Activated naive CD4-positive, alpha-beta T cell treated with anti-CD3 and anti-CD28 coated beads, Interleukin-2, amount 50 U/mL, for 24 hours (primary cell): ENCODE measurements at regions not wholly inside any gene's neighbourhood (a gene's known extent, or its start where the extent isn't known, plus 50 kb on each side); places are given as distances from the start of the nearest gene placed in this dataset.

Experiments used
- H3K27ac Mint-ChIP-seq: one replicate; pipeline ENCODE4 v1.8.0; 2021; ENCODE audit warnings: mild to moderate bottlenecking, mixed read lengths
- H3K27me3 Mint-ChIP-seq: one replicate; pipeline ENCODE4 v1.8.0; 2021; ENCODE audit warnings: mixed read lengths
- H3K36me3 Mint-ChIP-seq: one replicate; pipeline ENCODE4 v1.8.0; 2021; ENCODE audit warnings: mixed read lengths
- H3K4me1 Mint-ChIP-seq: one replicate; pipeline ENCODE4 v1.8.0; 2021; ENCODE audit warnings: mixed read lengths
- H3K4me3 Mint-ChIP-seq: one replicate; pipeline ENCODE4 v1.8.0; 2021; ENCODE audit warnings: mild to moderate bottlenecking, mixed read lengths
- H3K9me3 Mint-ChIP-seq: one replicate; pipeline ENCODE4 v1.8.0; 2021; ENCODE audit warnings: mixed read lengths

DNA sequence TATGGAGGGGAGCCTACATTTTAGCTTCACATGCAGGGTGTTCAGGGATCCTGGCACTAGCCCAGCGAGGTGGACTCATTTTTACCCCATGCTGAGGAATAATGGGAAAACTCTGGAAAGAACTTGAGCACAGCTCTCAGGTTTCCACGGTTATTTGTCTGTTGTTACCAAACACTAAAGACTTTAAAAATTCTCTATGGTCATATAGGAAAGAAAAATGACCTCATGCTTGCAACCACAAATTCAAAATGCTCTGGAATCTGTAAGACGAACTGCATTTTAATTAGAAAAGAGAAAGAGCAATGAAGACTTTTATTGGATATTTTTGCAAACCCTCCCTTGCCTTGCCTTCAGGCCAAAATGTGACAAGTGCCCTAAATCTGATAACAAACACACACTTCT lies 606.9 kb downstream of the EBF1 start:
- Mint-ChIP-seq H3K27me3 (peaks cover 2% of the 10 kb centered on the region), H3K9me3 (no peaks in the 10 kb centered on the region), H3K4me3 (no peak overlapping the region), H3K4me1 (no peaks in the 10 kb centered on the region), H3K27ac (no peak overlapping the region), H3K36me3 (no peaks in the 10 kb centered on the region)

DNA sequence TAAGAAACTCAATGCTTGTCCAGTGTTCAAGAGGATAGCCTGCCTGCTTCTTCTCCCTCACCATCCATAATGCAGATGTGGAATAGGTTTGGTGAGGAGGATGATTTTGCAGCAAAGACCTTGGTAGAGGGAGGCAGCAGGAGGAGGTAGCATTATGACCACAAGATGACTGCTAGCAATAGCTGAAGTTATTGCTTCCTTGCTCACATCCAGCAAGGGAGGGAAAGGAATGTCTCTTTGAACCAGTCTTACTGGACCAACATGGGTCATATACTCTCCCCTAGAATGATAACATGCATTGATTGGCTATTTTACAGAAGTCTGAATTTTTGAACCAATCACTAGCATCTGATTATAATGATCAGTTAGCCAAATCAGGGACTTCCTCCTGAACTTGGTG lies 607.6 kb downstream of the EBF1 start:
- no peaks in the 10 kb centered on the region for H3K4me1 Mint-ChIP-seq
- H3K4me3 Mint-ChIP-seq = no peak overlapping the region
- no peak overlapping the region for H3K27ac Mint-ChIP-seq
- no peaks in the 10 kb centered on the region for H3K9me3 Mint-ChIP-seq
- H3K27me3 Mint-ChIP-seq = peaks cover 2% of the 10 kb centered on the region
- no peaks in the 10 kb centered on the region for H3K36me3 Mint-ChIP-seq

DNA sequence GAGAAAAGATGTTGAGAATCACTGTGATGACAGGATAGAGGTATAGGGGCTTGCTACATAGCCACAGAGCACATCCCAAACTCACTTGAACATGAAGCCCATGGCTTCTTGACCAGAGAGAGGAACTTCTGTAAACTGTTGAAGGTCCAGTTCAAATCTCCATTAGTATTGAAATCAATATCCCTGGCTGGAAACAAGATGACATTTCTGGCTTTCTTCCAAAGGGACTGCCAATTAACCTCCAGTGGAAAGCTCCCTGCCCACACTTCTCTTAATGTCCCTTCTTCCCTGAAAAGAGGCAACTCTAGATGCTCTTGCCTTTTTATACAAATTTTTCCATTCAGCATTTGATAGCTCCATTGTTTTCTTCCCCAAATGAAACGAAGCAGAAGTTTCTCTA lies 612.1 kb downstream of the EBF1 start:
- no peaks in the 10 kb centered on the region for H3K4me1 Mint-ChIP-seq
- no peaks in the 10 kb centered on the region for H3K9me3 Mint-ChIP-seq
- H3K36me3 Mint-ChIP-seq = no peaks in the 10 kb centered on the region
- H3K4me3 Mint-ChIP-seq = no peak overlapping the region
- no peak overlapping the region for H3K27ac Mint-ChIP-seq
- peaks cover 6% of the 10 kb centered on the region for H3K27me3 Mint-ChIP-seq

DNA sequence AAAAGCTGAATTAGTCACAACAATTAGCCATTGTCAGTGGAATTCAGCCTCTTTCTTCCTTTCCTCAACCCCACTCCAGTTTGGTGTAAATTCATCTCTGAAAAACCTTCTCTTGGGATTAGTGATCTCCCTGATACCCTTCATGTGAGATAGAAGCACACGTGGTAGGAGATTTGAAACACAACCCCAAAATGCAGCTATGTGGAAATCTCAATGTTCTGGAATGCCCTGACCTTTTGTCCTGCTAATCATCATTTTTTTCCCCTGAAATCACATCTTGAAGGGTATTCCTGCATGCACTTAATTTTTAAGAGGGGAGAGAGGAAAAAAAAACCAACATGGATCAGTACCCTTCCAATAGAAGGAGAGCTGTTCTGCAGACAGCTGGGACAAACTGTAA lies 612.6 kb downstream of the EBF1 start:
- Mint-ChIP-seq H3K36me3 (no peaks in the 10 kb centered on the region), H3K27me3 (peaks cover 6% of the 10 kb centered on the region), H3K4me1 (no peaks in the 10 kb centered on the region), H3K9me3 (no peaks in the 10 kb centered on the region), H3K4me3 (no peak overlapping the region), H3K27ac (no peak overlapping the region)

DNA sequence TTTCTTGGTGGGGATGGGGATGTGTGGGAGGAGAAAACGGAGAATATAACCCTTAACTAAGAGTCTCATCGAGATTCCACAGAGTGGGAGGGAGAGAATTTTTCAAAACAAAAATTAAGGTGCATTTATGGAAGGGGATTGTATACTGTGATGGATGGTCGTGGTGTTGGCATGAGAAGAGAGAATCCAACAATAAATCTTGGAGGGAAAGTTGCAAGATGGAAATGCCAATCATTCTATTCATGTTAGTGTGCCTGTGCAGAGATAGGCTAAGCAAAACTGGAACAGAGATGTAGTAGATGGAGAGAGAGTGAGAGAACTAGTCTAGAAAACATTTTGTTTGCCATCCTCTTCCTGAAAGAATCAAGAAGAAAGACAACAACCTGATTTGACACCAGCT lies 613.1 kb downstream of the EBF1 start:
- Mint-ChIP-seq H3K27me3 (peaks cover 6% of the 10 kb centered on the region), H3K27ac (no peak overlapping the region), H3K4me3 (no peak overlapping the region)

DNA sequence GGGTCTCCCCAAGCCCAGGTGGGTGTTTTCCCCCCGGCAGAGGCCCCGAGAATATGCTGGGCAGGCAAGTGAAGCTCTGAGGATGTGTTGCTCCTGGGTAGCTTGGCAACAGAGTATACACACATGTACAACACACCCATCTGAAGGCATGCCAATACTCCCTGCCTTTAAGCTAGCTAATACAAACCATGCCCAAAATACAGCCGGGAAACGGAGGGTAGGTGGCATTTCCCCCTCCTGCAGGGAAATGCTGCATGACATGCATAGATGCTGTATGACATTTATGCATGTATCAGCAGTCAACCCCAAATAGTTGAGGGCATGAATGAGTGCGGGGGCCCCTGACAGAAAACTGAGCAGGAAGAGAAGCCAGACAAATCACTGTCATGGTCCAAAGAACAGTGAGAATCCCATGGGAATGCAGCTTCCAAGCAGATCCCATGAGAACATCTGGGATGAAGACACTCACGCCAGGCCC lies 614.1 kb downstream of the EBF1 start:
- Mint-ChIP-seq H3K27me3 (peaks cover 6% of the 10 kb centered on the region), H3K9me3 (no peaks in the 10 kb centered on the region), H3K27ac (no peak overlapping the region)

More for the DNA sequence above, 613.1 kb downstream of the EBF1 start:
- no peaks in the 10 kb centered on the region for H3K4me1 Mint-ChIP-seq
- H3K9me3 Mint-ChIP-seq = no peaks in the 10 kb centered on the region
- H3K36me3 Mint-ChIP-seq = no peaks in the 10 kb centered on the region

DNA sequence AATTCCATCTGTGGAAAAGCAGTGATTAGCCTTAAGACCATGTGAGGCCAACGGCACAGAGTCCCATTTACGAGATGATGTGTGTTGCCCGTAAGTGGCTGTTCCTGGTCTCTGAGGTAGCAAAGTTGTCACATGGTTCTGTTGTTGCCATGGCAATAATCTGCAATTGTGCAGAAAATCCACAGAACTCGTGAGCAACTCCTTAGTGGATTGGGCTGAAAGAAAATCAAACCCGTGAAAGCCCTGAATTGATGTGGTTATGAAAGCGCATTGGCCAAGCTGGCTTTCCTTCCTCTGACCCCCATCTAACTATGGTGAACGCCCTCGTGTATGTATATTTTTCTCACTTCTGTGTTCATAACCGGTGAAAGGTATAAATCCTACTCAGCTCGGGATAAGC lies 614.7 kb downstream of the EBF1 start:
- Mint-ChIP-seq H3K36me3 (no peaks in the 10 kb centered on the region), H3K27ac (no peak overlapping the region), H3K27me3 (peaks cover 6% of the 10 kb centered on the region), H3K9me3 (no peaks in the 10 kb centered on the region), H3K4me3 (no peak overlapping the region), H3K4me1 (no peaks in the 10 kb centered on the region)

More for the DNA sequence above, 614.1 kb downstream of the EBF1 start:
- Mint-ChIP-seq H3K36me3 (no peaks in the 10 kb centered on the region), H3K4me3 (no peak overlapping the region), H3K4me1 (no peaks in the 10 kb centered on the region)

DNA sequence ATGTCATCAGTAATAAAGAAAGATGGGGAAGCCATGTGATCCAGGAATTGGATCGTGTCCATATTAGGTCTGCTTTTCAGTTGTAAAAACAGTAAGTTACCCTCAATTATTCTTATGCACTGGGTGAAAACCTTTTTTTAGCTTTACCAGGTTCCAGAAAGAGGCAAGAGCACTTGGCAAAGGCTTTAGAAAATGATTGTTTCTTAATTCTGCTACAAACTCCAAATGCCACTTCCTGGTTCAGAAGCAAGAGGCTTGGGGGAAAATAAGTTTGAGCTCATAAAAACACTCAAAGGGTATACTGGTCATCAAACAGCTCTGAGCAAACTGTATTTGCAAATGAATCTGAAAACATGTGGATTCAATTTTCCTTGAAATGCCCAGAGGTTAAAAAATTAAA lies 615.6 kb downstream of the EBF1 start:
- no peaks in the 10 kb centered on the region for H3K9me3 Mint-ChIP-seq
- H3K27ac Mint-ChIP-seq = no peak overlapping the region
- no peaks in the 10 kb centered on the region for H3K4me1 Mint-ChIP-seq
- H3K27me3 Mint-ChIP-seq = peaks cover 6% of the 10 kb centered on the region
- no peaks in the 10 kb centered on the region for H3K36me3 Mint-ChIP-seq
- no peak overlapping the region for H3K4me3 Mint-ChIP-seq

DNA sequence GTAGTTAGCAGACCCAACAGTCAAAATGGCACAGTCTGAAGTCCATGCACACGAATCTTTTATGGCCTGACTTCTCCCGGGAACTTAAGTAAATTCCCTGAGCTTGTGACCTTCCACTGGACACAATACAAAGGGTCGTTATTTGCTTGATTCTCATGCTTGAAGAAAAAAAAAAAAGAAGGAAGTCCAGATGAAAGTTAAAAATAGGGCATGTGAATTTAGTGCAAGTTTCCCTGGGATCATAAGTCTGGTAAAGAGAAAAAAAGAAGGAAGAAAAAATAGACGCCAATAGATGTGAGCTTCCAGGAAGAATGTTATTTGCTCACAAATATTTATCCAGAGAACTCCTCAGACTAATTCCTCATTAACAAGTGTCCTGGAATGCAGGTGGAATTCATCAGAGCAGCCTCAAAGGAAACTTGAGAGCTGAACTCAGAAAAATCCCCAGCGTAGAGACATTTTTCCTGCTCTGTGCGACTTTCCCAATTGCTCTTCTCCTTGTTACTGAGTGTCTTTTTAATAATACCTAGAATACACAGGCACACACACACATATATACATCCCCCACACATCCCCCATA lies 616.3 kb downstream of the EBF1 start:
- H3K36me3 Mint-ChIP-seq = no peaks in the 10 kb centered on the region
- H3K4me3 Mint-ChIP-seq = no peak overlapping the region
- no peak overlapping the region for H3K27ac Mint-ChIP-seq
- no peaks in the 10 kb centered on the region for H3K9me3 Mint-ChIP-seq
- H3K27me3 Mint-ChIP-seq = peaks cover 3% of the 10 kb centered on the region
- no peaks in the 10 kb centered on the region for H3K4me1 Mint-ChIP-seq

DNA sequence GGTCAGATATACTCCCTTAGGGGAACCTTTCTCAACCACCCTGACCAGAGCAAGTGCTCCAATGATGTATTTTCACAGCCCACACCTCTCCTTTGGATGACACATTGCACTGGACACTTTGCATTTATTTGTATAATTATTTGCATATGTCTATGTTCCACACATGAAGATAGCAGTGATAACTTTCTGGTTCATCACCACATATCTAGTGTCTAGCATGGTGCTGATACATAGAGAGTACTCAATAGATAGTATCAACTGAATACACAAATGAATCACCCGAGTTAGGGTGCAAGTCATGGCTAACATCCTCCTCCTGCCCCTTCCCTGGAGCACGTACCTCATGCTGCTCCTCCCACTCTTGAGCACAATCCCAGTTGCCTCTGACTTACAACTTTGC lies 617.6 kb downstream of the EBF1 start:
- no peak overlapping the region for H3K27ac Mint-ChIP-seq
- H3K27me3 Mint-ChIP-seq = peaks cover 3% of the 10 kb centered on the region
- no peaks in the 10 kb centered on the region for H3K36me3 Mint-ChIP-seq
- H3K4me3 Mint-ChIP-seq = no peak overlapping the region
- no peaks in the 10 kb centered on the region for H3K4me1 Mint-ChIP-seq
- H3K9me3 Mint-ChIP-seq = no peaks in the 10 kb centered on the region

DNA sequence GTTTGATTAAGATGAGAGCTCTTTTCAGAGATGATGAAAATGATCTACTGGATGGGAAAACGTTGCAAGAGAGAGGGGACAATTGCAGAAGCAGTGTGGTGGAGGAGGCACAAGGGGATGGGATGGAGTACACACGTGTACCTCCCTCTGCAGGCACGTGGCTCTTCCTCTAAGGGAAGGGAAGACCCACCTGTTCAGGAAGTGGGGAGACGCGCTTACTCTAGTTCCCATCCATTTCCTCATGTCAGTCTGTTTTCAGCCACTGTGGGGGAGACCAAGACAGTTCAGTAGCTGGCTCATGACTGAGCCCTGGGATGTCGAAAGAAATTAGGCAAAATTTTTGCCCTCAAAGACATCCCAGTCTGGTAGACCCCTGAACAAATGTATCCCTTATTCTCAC lies 619.2 kb upstream of the CLINT1 start:
- Mint-ChIP-seq H3K27ac (no peak overlapping the region), H3K4me1 (no peaks in the 10 kb centered on the region), H3K36me3 (no peaks in the 10 kb centered on the region), H3K27me3 (no peaks in the 10 kb centered on the region), H3K4me3 (no peak overlapping the region), H3K9me3 (no peaks in the 10 kb centered on the region)

DNA sequence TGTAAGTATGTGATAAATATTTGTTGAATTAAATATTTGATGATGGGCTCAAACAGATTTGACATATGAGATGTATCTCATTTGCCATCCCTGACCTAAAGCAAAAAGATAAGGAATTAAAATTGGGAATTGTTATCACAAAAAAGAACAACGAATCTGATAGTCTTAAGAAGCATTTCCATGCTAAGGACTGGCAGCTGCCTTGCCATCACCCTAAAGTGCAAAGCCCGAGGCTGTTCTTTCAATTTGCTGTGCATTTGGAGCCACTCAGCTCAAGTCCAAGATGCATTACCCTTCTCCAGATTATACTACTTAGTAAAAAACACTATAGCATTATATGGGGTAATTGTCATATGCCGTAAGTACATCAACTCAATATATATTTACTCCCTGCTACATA lies 618.3 kb upstream of the CLINT1 start:
- Mint-ChIP-seq H3K4me1 (no peaks in the 10 kb centered on the region), H3K27ac (no peak overlapping the region), H3K9me3 (no peaks in the 10 kb centered on the region), H3K27me3 (no peaks in the 10 kb centered on the region), H3K36me3 (no peaks in the 10 kb centered on the region), H3K4me3 (no peak overlapping the region)

DNA sequence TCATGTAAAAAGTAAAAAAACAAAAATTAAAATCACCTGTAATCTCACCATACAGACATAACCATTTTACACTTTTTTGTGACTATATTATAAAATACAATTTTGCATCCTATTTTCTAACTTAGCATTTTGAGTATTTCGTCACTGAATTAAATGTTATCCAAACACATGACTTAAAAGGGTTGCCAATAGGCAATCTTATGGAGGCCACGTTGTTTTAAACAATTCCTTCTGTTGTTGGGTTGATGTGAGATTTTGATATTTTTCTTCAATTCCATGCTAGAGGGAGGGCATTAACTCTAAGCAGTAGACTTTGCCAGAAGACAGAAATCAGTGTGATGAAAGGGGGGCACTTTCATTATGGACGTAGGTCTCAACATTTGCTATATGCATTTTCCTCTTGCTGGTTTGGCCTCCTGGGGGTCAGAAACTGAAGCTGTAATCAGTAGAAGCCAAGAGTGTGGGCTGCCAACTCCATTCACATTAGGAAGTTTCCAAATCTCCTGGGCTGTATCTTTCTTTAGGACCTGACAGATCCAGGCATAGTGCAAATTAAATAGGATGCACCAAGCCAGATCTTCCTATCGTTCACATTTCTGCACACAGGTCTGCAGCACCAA lies 614.2 kb upstream of the CLINT1 start:
- Mint-ChIP-seq H3K4me1 (no peaks in the 10 kb centered on the region), H3K36me3 (no peaks in the 10 kb centered on the region), H3K27me3 (no peaks in the 10 kb centered on the region), H3K4me3 (no peak overlapping the region), H3K27ac (no peak overlapping the region), H3K9me3 (no peaks in the 10 kb centered on the region)

DNA sequence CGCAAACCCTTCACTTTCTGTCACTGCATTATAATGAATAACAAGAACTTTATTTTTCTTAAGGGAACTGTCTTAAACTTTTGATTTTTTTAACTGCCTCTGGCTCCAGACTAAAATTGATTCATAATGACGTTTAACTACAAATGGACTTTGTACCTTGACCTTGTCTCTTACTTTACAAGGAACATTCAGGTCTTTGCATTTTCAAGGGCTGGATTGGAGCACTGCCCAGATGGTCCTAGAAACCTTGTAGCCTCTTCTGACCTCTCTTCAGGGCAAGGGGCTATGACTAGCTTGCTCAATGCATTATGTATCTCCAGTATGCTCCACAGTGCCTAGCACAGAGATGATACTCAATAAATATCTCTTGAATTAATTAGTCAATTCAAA lies 612.6 kb upstream of the CLINT1 start:
- Mint-ChIP-seq H3K4me1 (no peaks in the 10 kb centered on the region), H3K4me3 (no peak overlapping the region), H3K27me3 (no peaks in the 10 kb centered on the region), H3K36me3 (no peaks in the 10 kb centered on the region), H3K27ac (no peak overlapping the region), H3K9me3 (no peaks in the 10 kb centered on the region)

DNA sequence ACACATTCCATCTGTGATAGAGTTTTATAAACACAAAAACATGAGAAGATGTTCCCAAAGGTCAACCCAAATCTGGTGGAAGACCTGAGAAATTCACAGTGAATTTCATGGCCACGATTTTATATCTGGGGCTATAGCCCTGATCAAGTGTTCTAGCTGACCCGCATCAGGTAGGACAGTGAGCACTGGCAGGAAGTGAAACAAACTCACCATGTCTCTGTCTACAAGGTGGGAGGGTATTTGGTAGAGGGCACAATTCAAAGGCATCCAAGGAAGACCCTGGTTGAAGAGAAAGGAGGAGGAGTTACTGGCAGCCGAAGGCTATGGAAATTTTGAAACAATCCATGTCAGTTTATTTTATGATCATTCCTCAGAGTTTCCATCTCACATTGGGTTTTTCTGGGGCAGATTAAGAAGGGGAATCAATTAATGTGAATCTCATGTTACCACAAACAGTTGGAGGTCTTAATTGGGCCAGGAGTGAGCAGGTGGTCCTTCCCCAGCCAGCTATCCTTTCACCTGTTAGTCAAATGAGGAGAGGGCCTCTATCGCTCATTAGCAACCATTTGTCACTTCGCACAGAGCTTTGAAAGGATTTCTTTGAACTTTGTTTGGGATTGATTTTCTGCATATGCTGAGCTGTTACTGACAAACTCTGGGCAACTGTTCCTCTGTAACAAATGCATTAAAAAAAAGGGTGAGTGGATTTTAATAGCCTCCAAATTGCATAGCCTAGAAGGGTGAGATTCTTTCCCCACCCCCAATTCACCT lies 612.0 kb upstream of the CLINT1 start:
- no peaks in the 10 kb centered on the region for H3K27me3 Mint-ChIP-seq
- no peaks in the 10 kb centered on the region for H3K4me1 Mint-ChIP-seq
- H3K9me3 Mint-ChIP-seq = no peaks in the 10 kb centered on the region
- no peak overlapping the region for H3K27ac Mint-ChIP-seq
- H3K36me3 Mint-ChIP-seq = no peaks in the 10 kb centered on the region
- no peak overlapping the region for H3K4me3 Mint-ChIP-seq

DNA sequence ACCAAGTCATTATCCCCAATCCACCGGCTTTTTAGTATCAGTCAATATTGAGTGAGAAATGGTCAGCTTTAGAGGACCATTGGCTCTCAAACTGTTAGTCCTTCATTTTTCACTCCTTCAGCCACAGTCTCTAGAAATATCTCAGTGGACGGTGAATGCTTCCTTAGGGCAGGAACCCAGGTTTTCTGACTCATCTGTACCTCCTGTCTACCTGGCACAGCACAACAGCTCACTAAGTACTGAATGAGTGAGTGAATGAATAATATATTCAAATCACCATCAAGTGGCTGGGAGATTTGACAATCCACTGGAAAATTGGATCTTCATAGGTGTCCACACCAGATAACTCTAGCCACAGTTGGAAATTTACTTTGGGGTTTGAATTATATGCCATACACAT lies 609.5 kb upstream of the CLINT1 start:
- H3K36me3 Mint-ChIP-seq = no peaks in the 10 kb centered on the region
- no peaks in the 10 kb centered on the region for H3K27me3 Mint-ChIP-seq
- H3K9me3 Mint-ChIP-seq = no peaks in the 10 kb centered on the region
- H3K4me3 Mint-ChIP-seq = no peak overlapping the region
- H3K27ac Mint-ChIP-seq = no peak overlapping the region
- no peaks in the 10 kb centered on the region for H3K4me1 Mint-ChIP-seq
